HEK293 (cell line): ENCODE measurements at regions not wholly inside any gene's neighbourhood (a gene's known extent, or its start where the extent isn't known, plus 50 kb on each side); places are given as distances from the start of the nearest gene placed in this dataset.

ENCODE experiments used
- MYNN ChIP-seq: fragments of 450-650 bp; formaldehyde crosslinking; IDR thresholded peaks from 2 replicates; pipeline ENCODE4 v1.5.1; 2016; ENCODE audit warnings: missing biosample characterization, missing genetic modification characterization, borderline replicate concordance
- ZNF133 ChIP-seq: fragments of 450-650 bp; formaldehyde crosslinking; IDR thresholded peaks from 2 replicates; pipeline ENCODE4 v1.5.1; 2016; ENCODE audit warnings: missing biosample characterization, missing genetic modification characterization
- ZNF350 ChIP-seq: fragments of 450-650 bp; formaldehyde crosslinking; IDR thresholded peaks from 2 replicates; pipeline ENCODE4 v1.5.0; 2017; ENCODE audit warnings: missing biosample characterization, mild to moderate bottlenecking, missing genetic modification characterization

DNA sequence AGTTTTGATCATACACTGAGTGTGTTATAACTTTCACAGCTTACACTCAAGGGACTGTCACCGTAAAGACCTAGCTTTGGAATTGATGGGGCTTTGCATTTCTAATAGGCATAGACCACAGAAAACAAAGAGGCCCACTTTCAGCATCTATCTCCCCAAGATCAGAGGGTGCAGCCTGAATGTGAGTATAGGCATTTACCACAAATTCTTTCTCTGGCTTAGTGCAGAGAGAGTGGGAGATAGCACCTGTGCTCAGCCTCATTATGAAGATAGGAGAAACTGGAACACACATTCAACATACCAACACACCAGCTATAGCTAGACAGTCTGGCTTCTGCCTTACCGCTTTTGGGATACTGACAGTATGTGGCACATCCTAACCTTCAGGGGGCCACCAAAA, 783.4 kb upstream of the GRAMD2B start:
- no peak for TF ChIP-seq MYNN (tag by site-specific recombination)
- no peak for TF ChIP-seq ZNF133 (tag by site-specific recombination)
- no peak for TF ChIP-seq ZNF350 (tag by site-specific recombination)
